ENCODE measurements at regions not wholly inside any gene's neighbourhood (a gene's known extent, or its start where the extent isn't known, plus 50 kb on each side); places are given as distances from the start of the nearest gene placed in this dataset.

DNA sequence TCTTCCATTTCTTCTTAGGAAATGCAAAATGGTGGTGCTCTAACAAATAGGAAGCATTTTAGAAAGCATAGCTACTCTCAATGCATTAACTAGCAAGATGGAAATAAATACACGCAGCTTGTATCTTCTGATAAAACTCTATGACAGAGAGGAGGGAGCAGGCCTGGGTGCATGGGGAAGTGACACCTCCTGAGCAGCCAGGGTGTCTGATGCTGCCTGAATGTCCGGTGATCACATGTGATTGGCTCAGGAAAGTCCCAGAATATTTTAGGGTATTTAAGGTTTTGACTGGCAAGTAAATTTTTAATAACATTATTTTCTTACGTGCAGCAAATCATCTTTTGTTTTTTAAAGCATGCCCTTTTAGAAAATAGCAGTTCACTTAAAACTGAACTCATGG, 261.0 kb upstream of the KLF6 start:
- H2AFZ ChIP-seq (ENCODE audit: low read length): no peak overlapping the region
- no peak overlapping the region for H3K27ac ChIP-seq (ENCODE audit: insufficient read length, low read depth, low read length)
- Mint-ChIP-seq H3K36me3 (ENCODE audit: insufficient read depth in 1 of 3, low read depth in 3 of 3) (peaks cover 8 to 18% (median 12%) of the 10 kb centered on the region in 3 experiments), H3K27me3 (ENCODE audit: low read depth) (no peaks in the 10 kb centered on the region), H3K27ac (no peak overlapping the region), H3K4me3 (no peak overlapping the region), H3K4me1 (no peaks in the 10 kb centered on the region), H3K9me3 (peaks cover 16% of the 10 kb centered on the region in 2 experiments)
- H3K9me3 ChIP-seq (ENCODE audit: control insufficient read depth, low read depth, low read length): peaks cover 9% of the 10 kb centered on the region
- H2BK15ac ChIP-seq (ENCODE audit: low read depth, low read length): no peak overlapping the region
- TF ChIP-seq, protein P1, sequence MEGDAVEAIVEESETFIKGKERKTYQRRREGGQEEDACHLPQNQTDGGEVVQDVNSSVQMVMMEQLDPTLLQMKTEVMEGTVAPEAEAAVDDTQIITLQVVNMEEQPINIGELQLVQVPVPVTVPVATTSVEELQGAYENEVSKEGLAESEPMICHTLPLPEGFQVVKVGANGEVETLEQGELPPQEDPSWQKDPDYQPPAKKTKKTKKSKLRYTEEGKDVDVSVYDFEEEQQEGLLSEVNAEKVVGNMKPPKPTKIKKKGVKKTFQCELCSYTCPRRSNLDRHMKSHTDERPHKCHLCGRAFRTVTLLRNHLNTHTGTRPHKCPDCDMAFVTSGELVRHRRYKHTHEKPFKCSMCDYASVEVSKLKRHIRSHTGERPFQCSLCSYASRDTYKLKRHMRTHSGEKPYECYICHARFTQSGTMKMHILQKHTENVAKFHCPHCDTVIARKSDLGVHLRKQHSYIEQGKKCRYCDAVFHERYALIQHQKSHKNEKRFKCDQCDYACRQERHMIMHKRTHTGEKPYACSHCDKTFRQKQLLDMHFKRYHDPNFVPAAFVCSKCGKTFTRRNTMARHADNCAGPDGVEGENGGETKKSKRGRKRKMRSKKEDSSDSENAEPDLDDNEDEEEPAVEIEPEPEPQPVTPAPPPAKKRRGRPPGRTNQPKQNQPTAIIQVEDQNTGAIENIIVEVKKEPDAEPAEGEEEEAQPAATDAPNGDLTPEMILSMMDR (conservative IDR thresholded peaks at IDR 0.05): no peak
- H3K4ac ChIP-seq (ENCODE audit: low read depth, low read length): no peak overlapping the region
- H3K9ac ChIP-seq (ENCODE audit: extremely low read depth, insufficient read length, low read length): no peak overlapping the region
- no peak overlapping the region for H2BK20ac ChIP-seq (ENCODE audit: low read depth, low read length, poor library complexity, severe bottlenecking)
- no peak overlapping the region for H3T11ph ChIP-seq (ENCODE audit: low read length)
- no peaks in the 10 kb centered on the region for H3K79me2 ChIP-seq (ENCODE audit: insufficient read depth, low read length)
- H4K91ac ChIP-seq (ENCODE audit: insufficient read length, low read depth, low read length): no peak overlapping the region
- H3K56ac ChIP-seq (ENCODE audit: insufficient read length, low read depth, low read length): no peak overlapping the region
- H3K14ac ChIP-seq (ENCODE audit: insufficient read depth, low read length): no peak overlapping the region
- no peaks in the 10 kb centered on the region for H4K20me1 ChIP-seq (ENCODE audit: control insufficient read depth, insufficient read depth, insufficient read length)
- no peak overlapping the region for H2BK120ac ChIP-seq (ENCODE audit: low read depth, low read length, poor library complexity, severe bottlenecking)
- H2AK5ac ChIP-seq (ENCODE audit: insufficient read length, low read length): no peak overlapping the region
- H3K23me2 ChIP-seq (ENCODE audit: insufficient read length, low read depth, low read length, poor library complexity, severe bottlenecking): no peaks in the 10 kb centered on the region
- no peaks in the 10 kb centered on the region for H3K27me3 ChIP-seq (ENCODE audit: insufficient read depth, low read length)
- DNase-seq: no peak
- no peaks in the 10 kb centered on the region for H3K79me1 ChIP-seq (ENCODE audit: insufficient read depth, low read depth, low read length, poor library complexity, severe bottlenecking)
- H3K23ac ChIP-seq (ENCODE audit: insufficient read length, low read depth, low read length): no peak overlapping the region
- H2BK12ac ChIP-seq (ENCODE audit: insufficient read length, low read depth, low read length): no peak overlapping the region
- no peak overlapping the region for H4K8ac ChIP-seq (replicated peaks; ENCODE audit: insufficient read length, low read depth, low read length)
- no peak overlapping the region for H4K5ac ChIP-seq (ENCODE audit: insufficient read length, low read depth, low read length)
- H3K4me1 ChIP-seq (ENCODE audit: insufficient read depth, low read length): no peaks in the 10 kb centered on the region
- no peak overlapping the region for H3K4me2 ChIP-seq (ENCODE audit: insufficient read depth, insufficient read length, low read length)
- H3K18ac ChIP-seq (ENCODE audit: insufficient read length, low read depth, low read length): no peak overlapping the region
- no peak overlapping the region for H2BK5ac ChIP-seq (ENCODE audit: insufficient read length, low read length)
- no CpG with 5 or more reads among the region's 3 CpGs for WGBS (ENCODE audit: extremely low coverage, insufficient read length, low lambda C conversion rate)
